Lower lobe of right lung (tissue), 2 donors: ENCODE measurements at regions not wholly inside any gene's neighbourhood (a gene's known extent, or its start where the extent isn't known, plus 50 kb on each side); places are given as distances from the start of the nearest gene placed in this dataset.

Experiments used
- ATAC-seq, 2 donors: fragments of 200-7000 bp; cut with Tn5 transposase; one replicate each; pipeline ENCODE4 v1.9.1; 2020 to 2022; ENCODE audit warnings: mild to moderate bottlenecking in 2 of 2, moderate library complexity in 2 of 2
- DNase-seq: peaks from one replicate; pipeline ENCODE4 v3.0.0-alpha.2; 2020
- H3K27ac ChIP-seq: fragments of 200-600 bp; one replicate; pipeline ENCODE4 v1.8.0; 2022
- H3K27me3 ChIP-seq: fragments of 200-600 bp; one replicate; pipeline ENCODE4 v1.8.0; 2022; ENCODE audit warnings: low read depth
- H3K36me3 ChIP-seq: fragments of 200-600 bp; one replicate; pipeline ENCODE4 v1.8.0; 2022; ENCODE audit warnings: mild to moderate bottlenecking
- H3K4me1 ChIP-seq: fragments of 200-600 bp; one replicate; pipeline ENCODE4 v1.8.0; 2022
- H3K4me3 ChIP-seq: fragments of 200-600 bp; one replicate; pipeline ENCODE4 v1.8.0; 2022; ENCODE audit warnings: mild to moderate bottlenecking
- H3K9me3 ChIP-seq: fragments of 200-600 bp; one replicate; pipeline ENCODE4 v1.8.0; 2022
- CTCF ChIP-seq: fragments of 200-600 bp; IDR thresholded peaks from one replicate; pipeline ENCODE4 v1.8.0; 2022; ENCODE audit warnings: antibody characterized with exemption, mild to moderate bottlenecking
- intact Hi-C: fragments of 100-400 bp; cut with DNase I; formaldehyde crosslinking; loops from one replicate; pipeline ENCODE4 v1.11.0; 2022
- donor health status: DM: no; HTN: yes; CAD: no; lungs with severe emphysema.

- DNase-seq (no peak), ATAC-seq (no peak)
- intact Hi-C loops, result no loop called here
- Histone ChIP-seq H3K4me3 (no peak overlapping the region), H3K36me3 (no peaks in the 10 kb centered on the region), H3K27ac (no peak overlapping the region), H3K27me3 (no peaks in the 10 kb centered on the region), H3K4me1 (no peaks in the 10 kb centered on the region), H3K9me3 (no peaks in the 10 kb centered on the region)
- no peak for TF ChIP-seq CTCF
Observed at GRCh38 chr18:61706276-61706915, 186.4 kb downstream of the RNF152 start.

- H3K27me3 ChIP-seq, result no peaks in the 10 kb centered on the region
- TF ChIP-seq CTCF, result no peak
- no peaks in the 10 kb centered on the region for H3K9me3 ChIP-seq
- H3K27ac ChIP-seq, result no peak overlapping the region
- no peak for DNase-seq
- no peaks in the 10 kb centered on the region for H3K4me1 ChIP-seq
- no peaks in the 10 kb centered on the region for H3K36me3 ChIP-seq
- no peak for ATAC-seq
- intact Hi-C loops, result no loop called here
- no peak overlapping the region for H3K4me3 ChIP-seq
Observed at GRCh38 chr18:61703508-61703907, 189.3 kb downstream of the RNF152 start.

GRCh38 chr18:61702007-61702406 is 190.8 kb downstream of the RNF152 start:
- intact Hi-C loops, result no loop called here
- Histone ChIP-seq H3K36me3 (no peaks in the 10 kb centered on the region), H3K27me3 (no peaks in the 10 kb centered on the region), H3K4me3 (no peak overlapping the region), H3K4me1 (no peaks in the 10 kb centered on the region), H3K27ac (no peak overlapping the region), H3K9me3 (no peaks in the 10 kb centered on the region)
- DNase-seq (no peak), ATAC-seq (no peak)
- no peak for TF ChIP-seq CTCF

DNA sequence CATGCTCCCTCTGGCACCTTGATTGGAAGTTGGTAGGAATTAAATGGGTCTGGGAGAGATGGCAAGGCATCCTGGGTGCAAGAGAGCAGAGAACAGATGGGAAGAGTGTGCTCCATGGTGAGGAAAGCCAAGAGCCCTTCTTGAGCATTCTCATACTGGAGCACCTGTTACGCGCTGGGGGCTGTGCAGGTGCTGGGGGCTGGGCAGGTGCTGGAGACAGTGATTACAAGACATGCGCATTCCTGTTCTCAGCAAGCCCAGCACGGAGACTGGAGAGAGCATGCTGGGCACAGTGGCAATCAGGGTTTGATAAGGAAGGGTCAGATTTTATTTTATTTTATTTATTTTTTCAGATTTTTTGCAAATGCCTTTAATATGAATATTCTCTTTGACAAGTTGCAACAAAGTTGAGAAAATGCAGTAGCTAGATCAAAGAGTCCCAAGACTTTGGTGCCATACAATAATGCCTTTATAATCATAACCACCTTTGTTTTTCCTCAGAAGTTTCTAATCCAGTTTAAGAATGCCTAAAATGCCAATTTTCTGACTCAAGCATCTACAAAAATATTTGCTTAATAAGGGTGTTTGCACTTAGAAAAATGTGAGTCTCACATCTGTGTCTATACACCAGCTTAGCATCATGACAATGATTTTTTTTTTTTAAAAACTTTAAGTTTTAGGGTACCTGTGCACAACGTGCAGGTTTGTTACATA is 193.3 kb downstream of the RNF152 start:
- DNase-seq (no peak), ATAC-seq (no peak)
- H3K9me3 ChIP-seq, result no peaks in the 10 kb centered on the region
- intact Hi-C loops, result no loop called here
- H3K36me3 ChIP-seq, result no peaks in the 10 kb centered on the region
- no peaks in the 10 kb centered on the region for H3K27me3 ChIP-seq
- no peaks in the 10 kb centered on the region for H3K4me1 ChIP-seq
- H3K4me3 ChIP-seq, result no peak overlapping the region
- H3K27ac ChIP-seq, result no peak overlapping the region
- no peak for TF ChIP-seq CTCF

GRCh38 chr18:61697306-61697909 is 195.4 kb downstream of the RNF152 start:
- TF ChIP-seq CTCF, result no peak
- no peaks in the 10 kb centered on the region for H3K36me3 ChIP-seq
- H3K27ac ChIP-seq, result no peak overlapping the region
- no peak for ATAC-seq
- H3K27me3 ChIP-seq, result no peaks in the 10 kb centered on the region
- no peak overlapping the region for H3K4me3 ChIP-seq
- intact Hi-C loops, result no loop called here
- no peak for DNase-seq
- no peaks in the 10 kb centered on the region for H3K4me1 ChIP-seq
- no peaks in the 10 kb centered on the region for H3K9me3 ChIP-seq
